Activated naive CD4-positive, alpha-beta T cell treated with anti-CD3 and anti-CD28 coated beads for 36 hours (primary cell): ENCODE measurements at regions not wholly inside any gene's neighbourhood (a gene's known extent, or its start where the extent isn't known, plus 50 kb on each side); places are given as distances from the start of the nearest gene placed in this dataset.

ENCODE experiments used
- CTCF ChIA-PET: fragments of 350-600 bp; sonication (Branson Sonifier 250); formaldehyde crosslinking; loops from one replicate; lab custom pipeline; 2021; ENCODE audit warnings: antibody characterized with exemption; lab: Charles Lee
- DNase-seq: peaks from one replicate; pipeline ENCODE4 v3.0.0-alpha.2; 2020
- H3K27ac Mint-ChIP-seq: one replicate; pipeline ENCODE4 v1.8.0; 2021; ENCODE audit warnings: mild to moderate bottlenecking, mixed read lengths
- H3K27me3 Mint-ChIP-seq: one replicate; pipeline ENCODE4 v1.8.0; 2021; ENCODE audit warnings: low read depth, mixed read lengths
- H3K36me3 Mint-ChIP-seq: one replicate; pipeline ENCODE4 v1.8.0; 2021; ENCODE audit warnings: low read depth, mixed read lengths
- H3K4me1 Mint-ChIP-seq: one replicate; pipeline ENCODE4 v1.8.0; 2021; ENCODE audit warnings: low read depth, mixed read lengths
- H3K4me3 Mint-ChIP-seq: one replicate; pipeline ENCODE4 v1.8.0; 2021; ENCODE audit warnings: mild to moderate bottlenecking, moderate library complexity, mixed read lengths
- H3K9me3 Mint-ChIP-seq: one replicate; pipeline ENCODE4 v1.8.0; 2021; ENCODE audit warnings: mixed read lengths
- intact Hi-C: fragments of 100-400 bp; cut with micrococcal nuclease; formaldehyde crosslinking; loops from one replicate; pipeline ENCODE4 v1.15.1; 2023

DNA sequence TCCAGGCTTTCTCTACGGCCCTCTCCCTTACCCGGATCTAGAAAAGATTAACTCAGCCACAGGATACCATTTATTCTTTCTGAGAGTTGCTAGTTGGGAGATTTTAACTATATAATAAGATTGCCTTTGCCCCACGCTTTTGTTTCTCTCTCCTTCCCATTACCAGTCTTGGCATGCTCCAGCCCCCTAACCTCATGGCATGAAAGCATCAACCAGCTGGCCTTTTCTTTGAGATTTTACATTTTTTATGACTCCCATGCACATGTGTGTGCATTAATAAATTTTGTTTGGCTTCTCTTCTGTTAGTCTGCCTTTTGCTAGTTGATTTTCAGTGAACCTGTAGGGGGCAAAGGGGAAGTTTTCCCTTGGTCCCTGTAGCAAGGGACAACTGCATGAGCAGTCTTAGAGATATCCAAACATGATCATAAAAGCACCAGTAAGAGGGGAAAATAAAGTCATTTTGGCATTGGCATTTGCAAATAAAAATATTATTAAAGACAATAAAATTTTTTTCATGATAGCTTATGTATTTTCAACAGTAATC lies 73.6 kb downstream of the OXSM start:
- CTCF ChIA-PET: no interaction called here
- Mint-ChIP-seq H3K27ac (no peak overlapping the region), H3K4me1 (peaks cover 14% of the 10 kb centered on the region), H3K36me3 (no peaks in the 10 kb centered on the region), H3K27me3 (no peaks in the 10 kb centered on the region), H3K4me3 (no peak overlapping the region), H3K9me3 (peaks cover 5% of the 10 kb centered on the region)
- intact Hi-C loops: no loop called here
- DNase-seq: no peak

DNA sequence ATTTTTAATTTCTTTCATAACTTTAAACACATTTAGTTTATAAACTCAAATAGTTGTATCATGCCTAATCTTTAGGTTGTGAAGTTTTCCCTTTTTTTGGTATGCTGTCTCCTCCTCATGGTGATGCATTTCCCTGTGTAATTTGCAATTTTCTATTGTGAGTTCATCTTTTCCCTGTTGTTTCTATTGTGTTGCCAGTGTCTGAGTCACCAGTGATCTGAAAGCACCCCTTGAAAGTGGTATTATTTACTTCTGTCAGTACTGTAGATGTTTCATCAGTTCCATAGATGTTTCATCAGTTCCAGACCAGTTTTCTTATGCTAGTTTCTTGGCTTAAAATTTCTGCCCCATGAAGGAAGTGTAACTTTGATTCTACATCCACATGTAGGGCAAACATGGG lies 80.6 kb downstream of the OXSM start:
- CTCF ChIA-PET: no interaction called here
- no peak for DNase-seq
- Mint-ChIP-seq H3K27ac (peak overlapping the region; percentile 48), H3K36me3 (no peaks in the 10 kb centered on the region), H3K9me3 (peaks cover 1% of the 10 kb centered on the region), H3K4me1 (peaks cover 34% of the 10 kb centered on the region), H3K4me3 (no peak overlapping the region), H3K27me3 (peaks cover 2% of the 10 kb centered on the region)
- intact Hi-C loops: no loop called here

DNA sequence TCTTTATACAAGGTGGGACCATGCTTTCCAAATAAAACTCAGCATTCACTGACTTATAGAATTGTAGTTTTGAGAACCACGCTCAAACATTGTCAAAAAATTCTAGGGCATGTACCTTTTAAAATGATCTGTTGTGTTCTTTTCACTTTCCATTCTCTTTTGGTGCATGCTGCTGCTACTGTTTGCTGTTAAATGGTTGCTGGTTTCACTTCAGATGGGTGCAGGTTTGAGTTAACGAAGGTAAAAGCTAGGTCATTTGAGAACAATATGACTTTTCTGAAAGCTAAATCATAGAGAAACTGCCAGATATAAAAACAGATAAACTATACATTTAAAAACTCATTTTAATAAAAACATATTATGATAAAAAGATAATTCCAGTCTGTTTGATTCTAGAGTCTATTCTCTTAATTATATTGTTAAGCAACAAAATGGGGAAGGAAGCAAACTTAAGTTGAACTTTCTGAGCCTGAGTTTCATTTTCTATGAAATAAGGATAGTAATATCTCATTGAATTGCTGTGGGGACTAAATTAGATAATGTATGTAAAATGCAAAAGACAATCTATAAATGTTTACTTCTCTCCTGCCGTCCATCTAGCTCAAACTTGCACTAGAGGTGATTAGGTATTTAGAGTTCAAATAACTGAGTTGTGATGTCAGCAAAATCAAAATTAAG lies 82.4 kb downstream of the OXSM start:
- CTCF ChIA-PET: no interaction called here
- Mint-ChIP-seq H3K27ac (no peak overlapping the region), H3K9me3 (peaks cover 1% of the 10 kb centered on the region), H3K4me3 (no peak overlapping the region), H3K36me3 (no peaks in the 10 kb centered on the region), H3K27me3 (peaks cover 2% of the 10 kb centered on the region), H3K4me1 (peaks cover 25% of the 10 kb centered on the region)
- no peak for DNase-seq
- intact Hi-C loops: no loop called here

DNA sequence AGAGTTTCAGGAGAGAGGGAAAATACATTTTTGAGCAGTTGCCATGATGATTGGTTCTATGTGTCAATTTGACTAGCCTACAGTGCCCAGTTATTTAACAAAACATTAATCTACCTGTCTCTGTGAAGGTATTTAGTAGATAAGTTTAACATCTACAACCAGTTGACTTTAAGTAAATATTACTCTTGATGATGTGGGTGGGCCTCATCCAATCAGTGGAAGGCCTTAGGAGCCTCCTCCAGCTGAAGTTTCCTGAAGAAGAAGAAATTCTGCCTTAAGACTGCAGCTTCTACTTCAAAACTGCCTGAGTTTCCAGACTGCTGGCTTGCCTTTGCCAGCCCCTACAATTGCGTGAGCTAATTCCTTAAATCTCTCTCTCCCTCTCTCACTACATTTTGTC lies 93.6 kb downstream of the OXSM start:
- Mint-ChIP-seq H3K36me3 (no peaks in the 10 kb centered on the region), H3K27me3 (peaks cover 8% of the 10 kb centered on the region), H3K27ac (no peak overlapping the region), H3K9me3 (no peaks in the 10 kb centered on the region), H3K4me3 (no peak overlapping the region), H3K4me1 (no peaks in the 10 kb centered on the region)
- CTCF ChIA-PET: no interaction called here
- intact Hi-C loops: no loop called here
- no peak for DNase-seq

DNA sequence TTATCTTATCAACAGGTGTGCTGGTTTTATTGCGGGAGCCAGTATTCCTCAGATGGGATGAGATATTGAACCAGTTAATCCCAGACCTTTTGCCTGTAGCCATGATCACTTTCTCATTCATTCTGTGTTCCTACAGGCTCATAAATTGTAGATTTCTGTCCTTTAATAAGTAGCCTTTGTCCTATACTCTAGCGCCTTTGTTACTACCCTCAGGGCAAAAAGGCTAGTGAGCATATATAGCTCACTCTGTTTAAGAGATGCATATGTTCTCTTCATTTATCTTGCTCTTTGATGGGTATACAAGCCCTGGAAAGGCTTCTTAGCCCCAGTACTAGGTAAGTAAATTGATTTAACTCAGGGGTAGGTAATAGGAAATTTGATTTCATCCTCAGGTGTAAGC lies 95.1 kb downstream of the OXSM start:
- intact Hi-C loops: no loop called here
- DNase-seq: no peak
- Mint-ChIP-seq H3K4me3 (no peak overlapping the region), H3K4me1 (no peaks in the 10 kb centered on the region), H3K27me3 (peaks cover 8% of the 10 kb centered on the region), H3K9me3 (no peaks in the 10 kb centered on the region), H3K36me3 (no peaks in the 10 kb centered on the region), H3K27ac (no peak overlapping the region)
- CTCF ChIA-PET: interaction anchor here (0.6 to 1.2 kb wide), 2 partner anchors 28 to 189 kb away, joined by 3 to 4 read pairs; no protein-coding TSS in a partner anchor

DNA sequence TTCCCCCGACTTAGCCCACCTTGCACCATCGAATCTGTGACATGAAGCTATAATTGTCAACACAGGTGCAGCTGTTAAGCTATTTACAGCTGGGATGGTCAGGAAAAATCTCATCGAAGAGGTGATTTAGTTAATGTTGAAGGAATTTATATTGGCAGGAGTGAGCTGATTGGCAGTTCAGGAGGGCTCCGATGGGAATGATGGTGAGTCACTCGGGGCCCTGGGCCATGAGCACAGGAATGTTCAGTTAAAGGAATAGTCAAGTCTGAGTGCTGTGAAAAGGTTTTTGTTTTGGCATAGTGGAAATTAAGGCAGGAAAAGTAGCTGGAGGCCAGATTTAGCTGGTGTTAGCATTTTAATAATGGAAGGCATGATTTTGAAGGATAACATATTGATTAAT lies 95.7 kb downstream of the OXSM start:
- CTCF ChIA-PET: interaction anchor here (1.2 kb wide), 1 partner anchor 29 kb away, joined by 3 read pairs; no protein-coding TSS in a partner anchor
- intact Hi-C loops: no loop called here
- Mint-ChIP-seq H3K27me3 (peaks cover 8% of the 10 kb centered on the region), H3K9me3 (no peaks in the 10 kb centered on the region), H3K4me3 (no peak overlapping the region), H3K27ac (no peak overlapping the region), H3K36me3 (no peaks in the 10 kb centered on the region), H3K4me1 (no peaks in the 10 kb centered on the region)
- DNase-seq: no peak

DNA sequence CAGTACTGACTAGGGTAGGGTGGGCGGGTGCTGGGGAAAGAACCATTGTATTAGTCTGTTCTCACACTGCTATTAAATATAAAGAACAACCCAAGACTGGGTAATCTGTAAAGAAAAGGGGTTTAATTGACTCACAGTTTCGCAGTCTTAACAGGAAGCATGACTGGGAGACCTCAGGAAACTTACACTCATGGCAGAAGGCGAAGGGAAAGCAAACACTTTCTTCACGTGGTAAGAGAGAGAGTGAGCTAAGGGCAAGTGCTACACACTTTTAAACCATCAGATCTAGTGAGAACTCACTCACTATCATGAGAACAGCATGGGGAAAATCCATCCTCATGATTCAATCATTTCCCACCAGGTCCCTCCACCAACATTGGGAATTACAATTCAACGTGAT lies 98.0 kb downstream of the OXSM start:
- Mint-ChIP-seq H3K27me3 (peaks cover 8% of the 10 kb centered on the region), H3K4me1 (no peaks in the 10 kb centered on the region), H3K4me3 (no peak overlapping the region), H3K27ac (no peak overlapping the region), H3K36me3 (no peaks in the 10 kb centered on the region), H3K9me3 (no peaks in the 10 kb centered on the region)
- no peak for DNase-seq
- intact Hi-C loops: no loop called here
- CTCF ChIA-PET: interaction anchor here (2.1 kb wide), 1 partner anchor 240 kb away, joined by 4 read pairs; no protein-coding TSS in a partner anchor

DNA sequence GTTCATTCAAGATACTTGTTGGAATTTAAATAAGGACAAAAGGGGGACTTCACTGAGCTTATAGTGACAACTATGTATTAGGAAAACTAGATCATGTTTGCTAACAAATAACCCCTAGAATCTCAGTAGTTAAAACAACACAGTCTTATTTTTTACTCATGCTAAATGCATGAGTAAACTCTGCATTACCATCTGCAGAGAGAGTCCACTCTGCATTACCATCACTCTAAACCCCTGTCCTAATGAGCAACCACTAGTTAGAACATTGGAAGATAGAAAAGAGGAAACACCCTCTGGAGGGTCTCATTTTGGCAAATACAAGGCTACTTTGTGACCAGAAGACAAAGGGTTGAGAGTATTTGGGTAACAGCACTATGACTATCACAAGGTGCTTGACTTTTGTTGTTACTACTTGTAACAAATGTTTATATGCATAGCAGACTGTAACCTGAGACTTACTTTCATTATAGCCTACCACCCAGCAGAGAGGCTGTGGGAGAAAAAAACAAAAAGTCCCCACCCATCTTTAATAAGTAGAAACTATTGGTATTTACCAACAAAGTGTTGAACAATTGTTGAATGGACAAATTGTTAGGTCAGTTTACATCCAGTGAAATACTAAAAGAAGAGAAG lies 99.1 kb downstream of the OXSM start:
- DNase-seq: no peak
- Mint-ChIP-seq H3K9me3 (no peaks in the 10 kb centered on the region), H3K27me3 (peaks cover 8% of the 10 kb centered on the region), H3K27ac (no peak overlapping the region), H3K4me3 (no peak overlapping the region), H3K4me1 (no peaks in the 10 kb centered on the region), H3K36me3 (no peaks in the 10 kb centered on the region)
- intact Hi-C loops: no loop called here
- CTCF ChIA-PET: interaction anchor here (0.8 to 2.1 kb wide), 2 partner anchors 65 to 241 kb away, joined by 3 to 4 read pairs; no protein-coding TSS in a partner anchor

DNA sequence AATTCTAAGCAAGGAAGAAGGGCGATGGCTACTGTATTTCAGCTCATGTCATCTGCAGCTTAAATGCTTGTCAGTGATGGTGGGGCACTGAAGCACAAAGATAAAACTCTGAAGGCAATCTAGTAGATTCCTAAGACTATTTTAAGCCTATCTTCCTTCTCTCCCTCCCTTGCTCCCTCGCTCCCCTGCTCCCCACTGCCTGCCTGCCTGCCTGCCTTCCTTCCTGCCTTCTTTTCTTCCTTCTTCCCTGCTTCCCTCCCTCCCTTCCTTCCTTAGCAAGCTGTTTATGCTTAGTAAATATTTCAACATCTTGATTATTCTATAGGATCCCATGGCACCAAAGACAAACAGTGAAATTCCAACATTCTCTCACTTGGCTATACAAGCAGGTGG lies 99.6 kb downstream of the OXSM start:
- intact Hi-C loops: no loop called here
- no peak for DNase-seq
- CTCF ChIA-PET: interaction anchor here (0.5 kb wide), 1 partner anchor 17 kb away, joined by 3 read pairs; no protein-coding TSS in a partner anchor
- Mint-ChIP-seq H3K4me1 (no peaks in the 10 kb centered on the region), H3K36me3 (no peaks in the 10 kb centered on the region), H3K4me3 (no peak overlapping the region), H3K27ac (no peak overlapping the region), H3K9me3 (no peaks in the 10 kb centered on the region), H3K27me3 (peaks cover 8% of the 10 kb centered on the region)

DNA sequence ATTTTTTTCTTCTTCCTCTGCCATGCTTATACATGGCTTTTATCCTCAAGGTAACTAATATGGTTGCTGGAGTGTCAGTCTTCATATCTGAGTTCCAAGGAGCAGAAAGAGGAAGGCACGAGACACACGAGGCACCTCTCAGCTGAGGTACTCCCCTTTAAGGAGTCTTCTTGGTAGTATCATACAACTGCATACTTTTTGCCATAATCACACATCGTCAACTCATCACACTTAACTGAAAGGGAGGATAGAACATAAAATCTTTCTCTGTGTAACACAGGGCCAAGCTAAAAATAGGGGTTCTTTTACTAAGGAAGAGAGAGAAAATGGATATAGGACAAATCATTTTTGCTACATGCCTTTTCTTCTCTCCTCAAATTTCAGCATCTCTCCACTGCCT lies 104.2 kb downstream of the OXSM start:
- no peak for DNase-seq
- intact Hi-C loops: no loop called here
- Mint-ChIP-seq H3K4me1 (no peaks in the 10 kb centered on the region), H3K9me3 (no peaks in the 10 kb centered on the region), H3K4me3 (no peak overlapping the region), H3K27ac (no peak overlapping the region), H3K27me3 (no peaks in the 10 kb centered on the region), H3K36me3 (no peaks in the 10 kb centered on the region)
- CTCF ChIA-PET: interaction anchor here (0.9 kb wide), 1 partner anchor 37 kb away, joined by 3 read pairs; no protein-coding TSS in a partner anchor

DNA sequence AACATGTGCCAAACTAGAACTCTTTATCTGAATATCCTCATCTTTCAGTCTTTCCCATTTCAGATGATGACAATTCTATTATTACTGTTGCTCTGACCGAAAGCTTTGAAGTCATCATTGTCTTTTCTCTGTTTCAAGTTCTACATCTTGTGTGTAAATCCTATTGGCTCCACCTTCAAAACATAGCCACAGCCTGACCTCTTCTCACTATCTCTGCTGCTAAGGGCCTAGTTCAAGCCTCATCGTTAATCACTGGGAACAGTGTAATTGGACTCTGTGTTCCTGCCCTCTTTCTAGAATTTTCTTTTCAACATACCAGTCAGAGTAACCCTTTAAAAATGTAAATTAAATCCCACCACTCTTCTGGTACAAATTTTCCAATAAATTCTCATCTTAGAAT lies 105.1 kb downstream of the OXSM start:
- Mint-ChIP-seq H3K27me3 (no peaks in the 10 kb centered on the region), H3K27ac (no peak overlapping the region)
- CTCF ChIA-PET: no interaction called here

DNA sequence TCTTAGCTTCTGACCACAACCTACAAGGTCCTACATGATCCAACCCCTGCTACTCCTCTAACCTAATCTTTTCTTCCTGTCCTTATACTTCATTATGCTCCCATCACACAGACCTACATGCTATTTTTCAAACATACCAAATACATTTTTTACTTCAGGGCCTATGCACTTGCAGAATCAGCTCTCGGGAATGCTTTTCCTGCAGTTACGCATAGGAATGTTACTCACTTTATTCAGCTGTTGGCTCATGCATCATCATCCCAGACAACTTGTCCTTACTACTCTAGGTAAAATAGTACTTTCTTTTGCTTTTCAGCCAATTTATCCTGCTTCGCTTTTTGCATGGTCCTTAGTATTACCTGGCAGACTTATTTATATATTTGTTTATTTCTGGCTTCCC lies 105.6 kb downstream of the OXSM start:
- no peak overlapping the region for H3K4me3 Mint-ChIP-seq
- no peaks in the 10 kb centered on the region for H3K36me3 Mint-ChIP-seq
- DNase-seq: no peak
- CTCF ChIA-PET: no interaction called here
- intact Hi-C loops: no loop called here
- H3K9me3 Mint-ChIP-seq: no peaks in the 10 kb centered on the region
- no peak overlapping the region for H3K27ac Mint-ChIP-seq
- no peaks in the 10 kb centered on the region for H3K27me3 Mint-ChIP-seq
- H3K4me1 Mint-ChIP-seq: no peaks in the 10 kb centered on the region

More for the DNA sequence above, 105.1 kb downstream of the OXSM start:
- Mint-ChIP-seq H3K4me3 (no peak overlapping the region), H3K36me3 (no peaks in the 10 kb centered on the region), H3K4me1 (no peaks in the 10 kb centered on the region), H3K9me3 (no peaks in the 10 kb centered on the region)
- intact Hi-C loops: no loop called here
- DNase-seq: no peak

DNA sequence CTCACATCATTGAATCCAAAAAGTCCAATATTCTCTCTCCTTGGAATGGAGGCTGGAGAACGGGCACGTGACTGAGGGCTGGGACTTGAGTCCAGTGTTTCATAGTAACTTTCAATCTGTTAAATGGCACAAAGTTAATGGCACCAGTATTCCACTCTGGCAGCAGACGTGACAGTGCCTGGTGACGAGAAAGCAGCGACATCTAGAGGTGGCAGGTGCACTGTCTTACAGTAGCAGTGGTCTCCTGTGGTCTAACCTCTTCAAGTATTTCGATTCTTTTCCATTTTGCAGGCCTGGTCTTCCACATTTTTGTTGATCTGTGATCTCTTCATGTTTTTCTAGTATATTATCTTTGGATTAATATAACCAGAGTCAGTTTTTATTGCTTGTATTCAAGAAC lies 107.1 kb downstream of the OXSM start:
- CTCF ChIA-PET: no interaction called here
- peak; percentile 15 for DNase-seq
- H3K4me3 Mint-ChIP-seq: no peak overlapping the region
- H3K36me3 Mint-ChIP-seq: no peaks in the 10 kb centered on the region
- H3K27me3 Mint-ChIP-seq: no peaks in the 10 kb centered on the region
- H3K27ac Mint-ChIP-seq: no peak overlapping the region
- H3K9me3 Mint-ChIP-seq: no peaks in the 10 kb centered on the region
- intact Hi-C loops: no loop called here
- peaks cover 5% of the 10 kb centered on the region for H3K4me1 Mint-ChIP-seq
